ENCODE measurements at regions not wholly inside any gene's neighbourhood (a gene's known extent, or its start where the extent isn't known, plus 50 kb on each side); places are given as distances from the start of the nearest gene placed in this dataset.

DNA sequence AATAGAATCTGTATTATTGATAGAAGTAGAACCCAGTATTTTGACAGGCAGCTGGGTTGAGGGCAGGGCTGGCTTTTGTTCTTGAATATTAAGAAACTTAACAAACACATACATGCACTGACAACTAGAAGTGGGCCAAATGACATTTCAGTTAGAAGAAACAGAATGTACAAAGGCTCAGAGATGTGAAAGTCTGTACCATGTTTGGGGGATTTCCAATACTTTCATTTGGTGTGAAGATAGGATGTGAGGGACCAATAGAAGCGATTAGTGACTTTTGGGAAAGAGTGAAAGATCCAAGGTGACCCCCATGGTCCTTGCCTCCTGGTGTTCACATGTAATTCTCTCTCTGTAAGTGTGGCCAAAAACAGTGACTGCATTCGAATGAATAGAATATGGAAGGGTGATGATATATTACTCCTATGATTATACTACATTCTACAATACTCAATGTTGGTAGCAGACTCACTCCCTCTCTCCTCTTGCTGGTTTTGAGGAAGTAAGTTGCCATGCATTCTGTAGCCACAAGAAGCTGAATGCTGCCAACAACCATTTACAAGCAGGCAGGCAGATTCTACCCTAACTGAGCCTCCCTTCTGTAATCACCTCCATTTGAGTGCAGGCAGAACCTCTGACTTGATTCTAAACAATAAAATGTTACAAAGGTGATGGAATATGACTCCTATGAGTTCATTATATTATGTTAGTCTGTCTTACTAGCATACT is 151.4 kb downstream of the TMEM168 start:
- intact Hi-C loops (cut with DNase I) = no loop called here
- no peak for DNase-seq
- Histone ChIP-seq H3K27me3 (no peaks in the 10 kb centered on the region), H3K9me3 (peaks cover 0 to 20% (median 1%) of the 10 kb centered on the region in 12 donors), H3K27ac (no peak overlapping the region), H3K36me3 (no peaks in the 10 kb centered on the region), H3K4me1 (no peaks in the 10 kb centered on the region), H3K4me3 (no peak overlapping the region)
- WGBS, 4 donors = 86 to 90% (median 87%) methylated on average over 2 of the region's 2 CpGs
- TF ChIP-seq POLR2A (IDR thresholded peaks at IDR 0.05) = no peak
- no peak for ATAC-seq

DNA sequence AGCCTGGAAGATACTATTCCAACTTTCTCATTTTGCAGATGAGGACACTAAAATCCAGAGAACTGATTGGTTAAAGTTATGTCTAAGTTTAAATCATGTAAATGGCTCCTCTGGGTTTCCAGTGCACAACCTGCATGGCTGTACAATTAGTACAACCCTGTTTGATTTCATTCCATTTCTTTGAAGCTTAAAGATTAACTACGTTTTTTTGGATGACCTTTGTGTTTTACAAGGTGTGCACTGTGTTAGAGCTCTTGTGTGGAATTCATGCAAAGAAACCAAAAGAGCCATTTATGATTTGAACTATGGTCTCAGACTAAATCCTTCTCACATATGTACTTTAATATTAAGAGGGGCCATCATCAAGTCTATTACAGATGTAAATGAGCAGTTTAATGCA is 149.5 kb downstream of the TMEM168 start:
- Histone ChIP-seq H3K27ac (no peak overlapping the region), H3K4me3 (no peak overlapping the region), H3K27me3 (no peaks in the 10 kb centered on the region), H3K36me3 (no peaks in the 10 kb centered on the region), H3K4me1 (no peaks in the 10 kb centered on the region), H3K9me3 (peaks cover 0 to 29% (median 1%) of the 10 kb centered on the region in 12 donors)
- TF ChIP-seq POLR2A (IDR thresholded peaks at IDR 0.05) (no peak), CTCF (IDR thresholded peaks at IDR 0.05) (no peak)
- DNase-seq = no peak
- ATAC-seq = no peak
- intact Hi-C loops (cut with DNase I) = no loop called here
- WGBS, 4 donors = 55 to 69% (median 62%) methylated on average over 1 of the region's 1 CpG

DNA sequence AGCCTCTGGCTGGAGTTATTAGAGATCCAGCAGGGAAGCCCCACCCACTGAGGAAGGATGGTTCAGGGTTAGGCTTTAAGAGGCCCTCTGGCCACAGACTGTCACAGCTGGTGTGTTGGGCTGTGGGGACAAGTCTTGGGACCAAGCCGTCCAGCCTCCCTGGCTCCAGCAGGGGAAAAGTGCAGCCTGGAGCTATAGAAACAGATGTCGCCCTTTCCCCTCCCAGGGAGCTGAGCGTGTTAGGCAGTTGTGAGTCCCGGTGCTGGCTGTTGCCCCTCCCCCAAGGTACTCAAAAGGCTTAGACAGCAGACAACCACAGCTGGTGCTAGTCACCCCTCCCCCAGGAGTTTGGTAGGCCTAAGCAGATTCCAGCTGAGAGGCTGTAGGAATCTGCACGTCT is 143.4 kb downstream of the TMEM168 start:
- TF ChIP-seq POLR2A (IDR thresholded peaks at IDR 0.05) (no peak), CTCF (IDR thresholded peaks at IDR 0.05) (no peak)
- Histone ChIP-seq H3K27me3 (no peaks in the 10 kb centered on the region), H3K4me3 (no peak overlapping the region), H3K9me3 (peaks cover 0 to 38% (median 12%) of the 10 kb centered on the region in 12 donors), H3K4me1 (no peaks in the 10 kb centered on the region), H3K36me3 (no peaks in the 10 kb centered on the region), H3K27ac (no peak overlapping the region)
- DNase-seq (no peak), ATAC-seq (no peak)
- WGBS, 4 donors = 33 to 68% (median 47%) methylated on average over 2 to 5 of the region's 5 CpGs
- intact Hi-C loops (cut with DNase I) = no loop called here

DNA sequence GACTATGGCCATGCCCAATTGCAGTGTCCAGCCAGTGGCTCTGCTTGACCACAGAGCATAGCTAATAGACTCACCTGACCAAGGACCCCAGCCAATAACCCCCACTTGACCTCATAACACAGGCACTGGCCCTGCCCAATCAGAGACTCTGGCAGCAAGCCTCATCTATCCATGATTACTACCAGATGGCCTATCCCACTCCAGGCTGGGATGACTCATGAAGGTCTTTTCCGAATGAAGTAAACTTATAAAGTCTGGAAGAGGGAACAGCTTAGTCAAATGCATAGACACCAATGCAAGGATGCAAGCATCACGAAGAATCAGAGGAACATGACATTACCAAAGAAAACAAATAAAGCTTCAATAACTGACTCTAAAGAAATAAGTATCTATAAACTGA is 141.4 kb downstream of the TMEM168 start:
- Histone ChIP-seq H3K27me3 (no peaks in the 10 kb centered on the region), H3K4me1 (no peaks in the 10 kb centered on the region), H3K27ac (no peak overlapping the region), H3K4me3 (no peak overlapping the region), H3K9me3 (peaks cover 0 to 33% (median 9%) of the 10 kb centered on the region in 12 donors), H3K36me3 (no peaks in the 10 kb centered on the region)
- intact Hi-C loops (cut with DNase I) = no loop called here
- 66 to 92% (median 81%) methylated on average over 2 of the region's 2 CpGs for WGBS, 4 donors
- ATAC-seq (no peak), DNase-seq (no peak)
- TF ChIP-seq CTCF (IDR thresholded peaks at IDR 0.05) (no peak), POLR2A (IDR thresholded peaks at IDR 0.05) (no peak)

DNA sequence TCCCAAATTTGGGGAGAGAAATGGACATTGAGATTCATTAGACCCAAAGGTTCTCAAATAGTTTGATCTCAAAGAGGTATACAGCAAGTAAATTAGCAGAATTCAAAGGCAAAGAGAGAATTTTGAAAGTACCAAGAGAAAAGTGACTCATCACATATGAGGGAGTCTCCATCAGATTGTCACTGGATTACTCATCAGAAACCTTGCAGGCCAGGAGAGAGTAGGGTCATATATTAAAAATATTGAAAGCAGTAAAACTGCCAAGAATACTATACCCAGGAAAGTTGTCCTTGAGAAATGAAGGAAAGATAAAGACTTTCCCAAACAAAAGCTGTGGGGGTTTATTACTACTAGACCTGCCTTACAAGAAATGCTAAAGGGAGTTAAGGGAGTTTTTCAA is 140.6 kb downstream of the TMEM168 start:
- no peak for TF ChIP-seq CTCF (IDR thresholded peaks at IDR 0.05)
- TF ChIP-seq POLR2A (IDR thresholded peaks at IDR 0.05) = no peak

More for the DNA sequence above, 140.6 kb downstream of the TMEM168 start:
- Histone ChIP-seq H3K36me3 (no peaks in the 10 kb centered on the region), H3K4me3 (no peak overlapping the region), H3K9me3 (peaks cover 0 to 35% (median 9%) of the 10 kb centered on the region in 12 donors), H3K27me3 (no peaks in the 10 kb centered on the region), H3K27ac (no peak overlapping the region), H3K4me1 (no peaks in the 10 kb centered on the region)
- ATAC-seq (no peak), DNase-seq (no peak)
- intact Hi-C loops (cut with DNase I) = no loop called here

Measured in heart left ventricle (tissue), 16 donors.